GM12872 (cell line): ENCODE measurements at regions not wholly inside any gene's neighbourhood (a gene's known extent, or its start where the extent isn't known, plus 50 kb on each side); places are given as distances from the start of the nearest gene placed in this dataset.

ENCODE experiments used
- TF ChIP-seq, protein P1 (sequence below): IDR thresholded peaks from 3 replicates; pipeline ENCODE4 v1.5.1; 2011; ENCODE audit warnings: low read depth, mild to moderate bottlenecking, low read length, moderate library complexity; ENCODE audit not compliant: insufficient read depth

- TF ChIP-seq, protein P1, sequence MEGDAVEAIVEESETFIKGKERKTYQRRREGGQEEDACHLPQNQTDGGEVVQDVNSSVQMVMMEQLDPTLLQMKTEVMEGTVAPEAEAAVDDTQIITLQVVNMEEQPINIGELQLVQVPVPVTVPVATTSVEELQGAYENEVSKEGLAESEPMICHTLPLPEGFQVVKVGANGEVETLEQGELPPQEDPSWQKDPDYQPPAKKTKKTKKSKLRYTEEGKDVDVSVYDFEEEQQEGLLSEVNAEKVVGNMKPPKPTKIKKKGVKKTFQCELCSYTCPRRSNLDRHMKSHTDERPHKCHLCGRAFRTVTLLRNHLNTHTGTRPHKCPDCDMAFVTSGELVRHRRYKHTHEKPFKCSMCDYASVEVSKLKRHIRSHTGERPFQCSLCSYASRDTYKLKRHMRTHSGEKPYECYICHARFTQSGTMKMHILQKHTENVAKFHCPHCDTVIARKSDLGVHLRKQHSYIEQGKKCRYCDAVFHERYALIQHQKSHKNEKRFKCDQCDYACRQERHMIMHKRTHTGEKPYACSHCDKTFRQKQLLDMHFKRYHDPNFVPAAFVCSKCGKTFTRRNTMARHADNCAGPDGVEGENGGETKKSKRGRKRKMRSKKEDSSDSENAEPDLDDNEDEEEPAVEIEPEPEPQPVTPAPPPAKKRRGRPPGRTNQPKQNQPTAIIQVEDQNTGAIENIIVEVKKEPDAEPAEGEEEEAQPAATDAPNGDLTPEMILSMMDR = no peak
Observed at GRCh38 chr10:108413954-108414353, 1249.4 kb upstream of the SORCS1 start.

GRCh38 chr10:108412323-108412722 is 1247.8 kb upstream of the SORCS1 start:
- TF ChIP-seq, protein P1 = no peak

- TF ChIP-seq, protein P1 = no peak
Observed at GRCh38 chr10:108411894-108412293, 1247.4 kb upstream of the SORCS1 start.

DNA sequence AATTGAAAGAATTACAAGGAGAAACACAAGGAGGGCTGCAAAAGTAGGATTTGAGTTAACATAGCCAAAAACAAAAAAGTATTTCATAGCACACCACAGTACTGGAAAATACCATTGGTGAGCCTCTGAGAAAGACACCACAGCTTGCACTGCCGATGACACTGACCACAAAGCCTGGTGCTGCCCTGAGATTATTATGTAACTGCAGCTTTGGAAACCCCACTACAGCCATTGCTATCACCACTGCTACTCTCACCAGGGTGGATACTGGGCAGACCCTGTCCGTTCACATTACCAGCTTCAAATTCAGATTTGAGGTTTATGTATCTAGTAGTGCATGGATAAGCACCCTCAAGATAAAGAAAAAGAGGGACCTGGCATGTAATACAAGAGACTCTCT is 1246.7 kb upstream of the SORCS1 start:
- TF ChIP-seq, protein P1 = no peak

- TF ChIP-seq, protein P1 = no peak
Observed at GRCh38 chr10:108410236-108410635, 1245.7 kb upstream of the SORCS1 start.

DNA sequence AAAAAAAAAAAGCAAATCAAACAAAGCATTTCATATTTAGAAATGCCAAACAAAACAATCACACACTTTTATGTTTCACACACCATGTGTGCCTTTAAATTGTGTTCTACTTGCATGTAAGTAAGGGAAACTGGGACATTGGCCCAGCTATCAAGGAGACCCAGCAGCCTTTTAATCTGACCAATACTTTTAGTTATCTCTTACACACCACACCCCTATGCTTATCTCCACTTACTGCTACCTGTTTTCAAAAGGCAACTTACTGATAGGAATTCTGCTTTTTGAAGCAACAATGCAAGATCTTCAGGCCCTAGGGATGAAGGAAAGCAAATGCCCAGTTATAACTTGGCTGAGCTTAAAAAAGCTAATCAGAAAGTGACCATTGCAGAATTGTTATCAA is 1244.8 kb upstream of the SORCS1 start:
- TF ChIP-seq, protein P1 = no peak

DNA sequence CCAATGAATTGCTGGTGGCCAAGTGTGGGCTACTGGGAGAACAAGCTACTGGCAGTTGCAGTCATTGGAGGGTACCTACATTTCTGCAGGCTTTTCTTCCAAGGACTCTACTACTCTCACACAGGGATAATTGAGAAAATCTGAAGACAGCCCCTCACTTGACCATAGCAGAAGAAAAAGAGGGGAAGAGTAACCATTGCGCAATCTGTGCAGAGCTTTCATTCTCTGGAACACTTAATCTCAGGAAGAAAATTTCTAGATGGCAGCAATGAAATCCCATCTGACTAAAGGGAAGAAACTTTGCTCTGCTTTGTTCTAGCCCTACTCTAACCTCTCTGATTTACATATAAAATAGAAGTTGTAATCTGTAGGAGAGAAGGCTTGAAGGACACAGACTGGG is 1239.6 kb upstream of the SORCS1 start:
- TF ChIP-seq, protein P1 = no peak

GRCh38 chr10:108399465-108399864 is 1235.0 kb upstream of the SORCS1 start:
- TF ChIP-seq, protein P1 = no peak
